NT2/D1 (cell line): ENCODE measurements at regions not wholly inside any gene's neighbourhood (a gene's known extent, or its start where the extent isn't known, plus 50 kb on each side); places are given as distances from the start of the nearest gene placed in this dataset.
"Not testable (repeated sequence)": the region's sequence is repeated elsewhere in the genome, so short reads cannot be mapped to it uniquely, and the experiment has no call there.

Source experiments
- SUZ12 ChIP-seq: IDR thresholded peaks from 2 replicates; pipeline ENCODE4 v1.6.1; 2011; ENCODE audit not compliant: insufficient read length, insufficient read depth; ENCODE audit errors: extremely low read depth
- YY1 ChIP-seq: IDR thresholded peaks from 2 replicates; pipeline ENCODE4 v1.6.1; 2011; ENCODE audit not compliant: insufficient read length, insufficient read depth

DNA sequence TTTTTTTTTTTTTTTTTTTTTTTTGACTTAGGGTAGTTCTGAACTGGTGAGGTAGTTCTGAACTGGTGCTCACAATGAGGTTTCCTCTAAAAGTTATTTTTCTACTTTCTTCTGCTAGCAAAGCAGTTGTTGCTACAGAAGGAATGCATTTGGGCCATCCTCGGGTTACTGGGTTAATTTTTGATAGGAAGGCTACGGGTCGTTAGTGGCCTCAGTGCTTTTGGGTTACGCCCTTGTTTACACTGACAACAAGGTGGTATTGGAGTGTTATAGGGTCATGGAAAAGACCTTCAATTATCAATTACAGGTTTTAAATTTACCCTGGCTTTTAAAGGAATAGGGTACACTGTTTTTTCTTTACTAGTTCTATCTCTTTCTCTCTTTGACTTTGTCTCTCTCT, 1183.7 kb upstream of the CDH2 start:
- not testable (repeated sequence) for TF ChIP-seq YY1, SUZ12
